ENCODE measurements at regions not wholly inside any gene's neighbourhood (a gene's known extent, or its start where the extent isn't known, plus 50 kb on each side); places are given as distances from the start of the nearest gene placed in this dataset.

DNA sequence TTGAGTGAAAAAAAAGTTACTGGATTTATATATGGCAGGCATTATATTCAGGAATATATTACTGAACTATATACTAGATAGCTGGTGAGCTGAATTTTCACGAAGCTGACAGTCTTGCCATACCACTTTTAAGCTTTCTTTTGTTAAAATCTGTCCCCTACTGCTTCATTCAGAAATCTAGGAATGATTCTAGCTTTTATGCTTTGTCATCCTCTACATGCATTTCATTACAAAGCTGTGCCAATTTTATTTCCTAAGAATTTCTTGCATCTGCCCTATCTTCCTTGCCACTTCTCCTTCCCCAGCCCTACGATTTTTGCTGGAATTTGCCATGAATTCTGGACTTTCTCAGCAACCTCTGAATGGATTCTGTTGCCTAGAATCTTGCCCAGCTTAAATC, 158.5 kb upstream of the ADGRB3 start:
- Histone ChIP-seq H3K4me1 (ENCODE audit: control insufficient read depth, insufficient read depth, low read length) (no peaks in the 10 kb centered on the region), H3K9ac (ENCODE audit: control insufficient read depth, insufficient read depth, low read length) (no peak overlapping the region), H3K9me3 (replicated peaks; ENCODE audit: control insufficient read depth, insufficient read depth, low read length) (no peaks in the 10 kb centered on the region), H3K27me3 (replicated peaks in 1 of 2; ENCODE audit: control insufficient read depth in 2 of 2, insufficient read depth in 2 of 2, low read length in 1 of 2) (no peaks in the 10 kb centered on the region), H3K4me2 (ENCODE audit: control insufficient read depth, insufficient read depth) (no peak overlapping the region), H3K36me3 (ENCODE audit: control insufficient read depth in 2 of 2, insufficient read depth in 2 of 2, low read length in 1 of 2) (no peaks in the 10 kb centered on the region), H3K27ac (ENCODE audit: control insufficient read depth, insufficient read depth) (no peak overlapping the region), H4K20me1 (ENCODE audit: control insufficient read depth, insufficient read depth) (no peaks in the 10 kb centered on the region), H3K4me3 (no peak overlapping the region), H2AFZ (ENCODE audit: control insufficient read depth, low read depth, low read length) (no peak overlapping the region), H3K79me2 (ENCODE audit: control insufficient read depth, insufficient read depth, low read length) (no peaks in the 10 kb centered on the region)
- no peak for FAIRE-seq
- no TSS peak for BruUV-seq (replicated peaks)
- in situ Hi-C loops (cut with MboI): no loop called here
- ATAC-seq: no peak
- intact Hi-C loops (cut with micrococcal nuclease; ENCODE audit: unreplicated experiment): no loop called here
- 0% methylated on average over 2 of the region's 2 CpGs for WGBS (ENCODE audit: insufficient coverage, insufficient replicate concordance, low lambda C conversion rate, missing lambda C conversion rate)
- RAD21 ChIA-PET (ENCODE audit: unreplicated experiment): no interaction called here
- CTCF ChIA-PET: no interaction called here
- SMC1A ChIA-PET (ENCODE audit: uncharacterized antibody, unreplicated experiment): no interaction called here
- TF ChIP-seq GABPA (IDR thresholded peaks at IDR 0.05; ENCODE audit: low read depth) (no peak), JUND (IDR thresholded peaks at IDR 0.05; ENCODE audit: low read depth, low read length) (no peak), CBFB (IDR thresholded peaks at IDR 0.05; ENCODE audit: low read depth) (no peak), ZZZ3 (IDR thresholded peaks at IDR 0.05; ENCODE audit: control insufficient read depth, insufficient read length, low read depth) (no peak), EGR1 (IDR thresholded peaks at IDR 0.05; ENCODE audit: borderline replicate concordance in 1 of 2, low read depth in 2 of 2, low read length in 2 of 2) (no peak), IKZF2 (IDR thresholded peaks at IDR 0.05) (no peak), POLR2AphosphoS2 (IDR thresholded peaks at IDR 0.05; ENCODE audit: low read depth, low read length) (no peak)
- TF ChIP-seq, protein P1, sequence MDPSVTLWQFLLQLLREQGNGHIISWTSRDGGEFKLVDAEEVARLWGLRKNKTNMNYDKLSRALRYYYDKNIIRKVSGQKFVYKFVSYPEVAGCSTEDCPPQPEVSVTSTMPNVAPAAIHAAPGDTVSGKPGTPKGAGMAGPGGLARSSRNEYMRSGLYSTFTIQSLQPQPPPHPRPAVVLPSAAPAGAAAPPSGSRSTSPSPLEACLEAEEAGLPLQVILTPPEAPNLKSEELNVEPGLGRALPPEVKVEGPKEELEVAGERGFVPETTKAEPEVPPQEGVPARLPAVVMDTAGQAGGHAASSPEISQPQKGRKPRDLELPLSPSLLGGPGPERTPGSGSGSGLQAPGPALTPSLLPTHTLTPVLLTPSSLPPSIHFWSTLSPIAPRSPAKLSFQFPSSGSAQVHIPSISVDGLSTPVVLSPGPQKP (IDR thresholded peaks at IDR 0.05; ENCODE audit: low read depth, low read length): no peak
- TF ChIP-seq, protein P2, sequence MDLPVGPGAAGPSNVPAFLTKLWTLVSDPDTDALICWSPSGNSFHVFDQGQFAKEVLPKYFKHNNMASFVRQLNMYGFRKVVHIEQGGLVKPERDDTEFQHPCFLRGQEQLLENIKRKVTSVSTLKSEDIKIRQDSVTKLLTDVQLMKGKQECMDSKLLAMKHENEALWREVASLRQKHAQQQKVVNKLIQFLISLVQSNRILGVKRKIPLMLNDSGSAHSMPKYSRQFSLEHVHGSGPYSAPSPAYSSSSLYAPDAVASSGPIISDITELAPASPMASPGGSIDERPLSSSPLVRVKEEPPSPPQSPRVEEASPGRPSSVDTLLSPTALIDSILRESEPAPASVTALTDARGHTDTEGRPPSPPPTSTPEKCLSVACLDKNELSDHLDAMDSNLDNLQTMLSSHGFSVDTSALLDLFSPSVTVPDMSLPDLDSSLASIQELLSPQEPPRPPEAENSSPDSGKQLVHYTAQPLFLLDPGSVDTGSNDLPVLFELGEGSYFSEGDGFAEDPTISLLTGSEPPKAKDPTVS (IDR thresholded peaks at IDR 0.05; ENCODE audit: low read depth, low read length): no peak
- TF ChIP-seq, protein P3, sequence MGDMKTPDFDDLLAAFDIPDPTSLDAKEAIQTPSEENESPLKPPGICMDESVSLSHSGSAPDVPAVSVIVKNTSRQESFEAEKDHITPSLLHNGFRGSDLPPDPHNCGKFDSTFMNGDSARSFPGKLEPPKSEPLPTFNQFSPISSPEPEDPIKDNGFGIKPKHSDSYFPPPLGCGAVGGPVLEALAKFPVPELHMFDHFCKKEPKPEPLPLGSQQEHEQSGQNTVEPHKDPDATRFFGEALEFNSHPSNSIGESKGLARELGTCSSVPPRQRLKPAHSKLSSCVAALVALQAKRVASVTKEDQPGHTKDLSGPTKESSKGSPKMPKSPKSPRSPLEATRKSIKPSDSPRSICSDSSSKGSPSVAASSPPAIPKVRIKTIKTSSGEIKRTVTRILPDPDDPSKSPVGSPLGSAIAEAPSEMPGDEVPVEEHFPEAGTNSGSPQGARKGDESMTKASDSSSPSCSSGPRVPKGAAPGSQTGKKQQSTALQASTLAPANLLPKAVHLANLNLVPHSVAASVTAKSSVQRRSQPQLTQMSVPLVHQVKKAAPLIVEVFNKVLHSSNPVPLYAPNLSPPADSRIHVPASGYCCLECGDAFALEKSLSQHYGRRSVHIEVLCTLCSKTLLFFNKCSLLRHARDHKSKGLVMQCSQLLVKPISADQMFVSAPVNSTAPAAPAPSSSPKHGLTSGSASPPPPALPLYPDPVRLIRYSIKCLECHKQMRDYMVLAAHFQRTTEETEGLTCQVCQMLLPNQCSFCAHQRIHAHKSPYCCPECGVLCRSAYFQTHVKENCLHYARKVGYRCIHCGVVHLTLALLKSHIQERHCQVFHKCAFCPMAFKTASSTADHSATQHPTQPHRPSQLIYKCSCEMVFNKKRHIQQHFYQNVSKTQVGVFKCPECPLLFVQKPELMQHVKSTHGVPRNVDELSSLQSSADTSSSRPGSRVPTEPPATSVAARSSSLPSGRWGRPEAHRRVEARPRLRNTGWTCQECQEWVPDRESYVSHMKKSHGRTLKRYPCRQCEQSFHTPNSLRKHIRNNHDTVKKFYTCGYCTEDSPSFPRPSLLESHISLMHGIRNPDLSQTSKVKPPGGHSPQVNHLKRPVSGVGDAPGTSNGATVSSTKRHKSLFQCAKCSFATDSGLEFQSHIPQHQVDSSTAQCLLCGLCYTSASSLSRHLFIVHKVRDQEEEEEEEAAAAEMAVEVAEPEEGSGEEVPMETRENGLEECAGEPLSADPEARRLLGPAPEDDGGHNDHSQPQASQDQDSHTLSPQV (IDR thresholded peaks at IDR 0.05): no peak
- TF ChIP-seq, protein P4, sequence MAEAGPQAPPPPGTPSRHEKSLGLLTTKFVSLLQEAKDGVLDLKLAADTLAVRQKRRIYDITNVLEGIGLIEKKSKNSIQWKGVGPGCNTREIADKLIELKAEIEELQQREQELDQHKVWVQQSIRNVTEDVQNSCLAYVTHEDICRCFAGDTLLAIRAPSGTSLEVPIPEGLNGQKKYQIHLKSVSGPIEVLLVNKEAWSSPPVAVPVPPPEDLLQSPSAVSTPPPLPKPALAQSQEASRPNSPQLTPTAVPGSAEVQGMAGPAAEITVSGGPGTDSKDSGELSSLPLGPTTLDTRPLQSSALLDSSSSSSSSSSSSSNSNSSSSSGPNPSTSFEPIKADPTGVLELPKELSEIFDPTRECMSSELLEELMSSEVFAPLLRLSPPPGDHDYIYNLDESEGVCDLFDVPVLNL (IDR thresholded peaks at IDR 0.05; ENCODE audit: low read depth, low read length): no peak
- TF ChIP-seq, protein P5, sequence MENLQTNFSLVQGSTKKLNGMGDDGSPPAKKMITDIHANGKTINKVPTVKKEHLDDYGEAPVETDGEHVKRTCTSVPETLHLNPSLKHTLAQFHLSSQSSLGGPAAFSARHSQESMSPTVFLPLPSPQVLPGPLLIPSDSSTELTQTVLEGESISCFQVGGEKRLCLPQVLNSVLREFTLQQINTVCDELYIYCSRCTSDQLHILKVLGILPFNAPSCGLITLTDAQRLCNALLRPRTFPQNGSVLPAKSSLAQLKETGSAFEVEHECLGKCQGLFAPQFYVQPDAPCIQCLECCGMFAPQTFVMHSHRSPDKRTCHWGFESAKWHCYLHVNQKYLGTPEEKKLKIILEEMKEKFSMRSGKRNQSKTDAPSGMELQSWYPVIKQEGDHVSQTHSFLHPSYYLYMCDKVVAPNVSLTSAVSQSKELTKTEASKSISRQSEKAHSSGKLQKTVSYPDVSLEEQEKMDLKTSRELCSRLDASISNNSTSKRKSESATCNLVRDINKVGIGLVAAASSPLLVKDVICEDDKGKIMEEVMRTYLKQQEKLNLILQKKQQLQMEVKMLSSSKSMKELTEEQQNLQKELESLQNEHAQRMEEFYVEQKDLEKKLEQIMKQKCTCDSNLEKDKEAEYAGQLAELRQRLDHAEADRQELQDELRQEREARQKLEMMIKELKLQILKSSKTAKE (IDR thresholded peaks at IDR 0.05; ENCODE audit: low read depth, poor library complexity, severe bottlenecking): no peak
- TF ChIP-seq, protein P6, sequence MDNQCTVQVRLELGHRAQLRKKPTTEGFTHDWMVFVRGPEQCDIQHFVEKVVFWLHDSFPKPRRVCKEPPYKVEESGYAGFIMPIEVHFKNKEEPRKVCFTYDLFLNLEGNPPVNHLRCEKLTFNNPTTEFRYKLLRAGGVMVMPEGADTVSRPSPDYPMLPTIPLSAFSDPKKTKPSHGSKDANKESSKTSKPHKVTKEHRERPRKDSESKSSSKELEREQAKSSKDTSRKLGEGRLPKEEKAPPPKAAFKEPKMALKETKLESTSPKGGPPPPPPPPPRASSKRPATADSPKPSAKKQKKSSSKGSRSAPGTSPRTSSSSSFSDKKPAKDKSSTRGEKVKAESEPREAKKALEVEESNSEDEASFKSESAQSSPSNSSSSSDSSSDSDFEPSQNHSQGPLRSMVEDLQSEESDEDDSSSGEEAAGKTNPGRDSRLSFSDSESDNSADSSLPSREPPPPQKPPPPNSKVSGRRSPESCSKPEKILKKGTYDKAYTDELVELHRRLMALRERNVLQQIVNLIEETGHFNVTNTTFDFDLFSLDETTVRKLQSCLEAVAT (IDR thresholded peaks at IDR 0.05): no peak
- POLR2A ChIA-PET: no interaction called here
- no peak for DNase-seq (ENCODE audit: low read depth, low spot score)
